ENCODE measurements at regions not wholly inside any gene's neighbourhood (a gene's known extent, or its start where the extent isn't known, plus 50 kb on each side); places are given as distances from the start of the nearest gene placed in this dataset.
"Not testable (repeated sequence)": the region's sequence is repeated elsewhere in the genome, so short reads cannot be mapped to it uniquely, and the experiment has no call there.

- DNase-seq (ENCODE audit: low read depth in 1 of 2, low spot score in 1 of 2): no peak
- Histone ChIP-seq H3K27me3 (no peaks in the 10 kb centered on the region), H3K27ac (no peak overlapping the region), H3K36me3 (no peaks in the 10 kb centered on the region), H3K4me3 (no peak overlapping the region), H3K4me1 (ENCODE audit: low read depth) (no peaks in the 10 kb centered on the region), H3K9me3 (ENCODE audit: low read depth) (no peaks in the 10 kb centered on the region)
- no peak for TF ChIP-seq CTCF (IDR thresholded peaks at IDR 0.05; ENCODE audit: low read depth, low read length)
Measured at GRCh38 chr12:128025589-128026245, 241.3 kb upstream of the TMEM132C start.

- Histone ChIP-seq H3K4me1 (ENCODE audit: low read depth) (no peaks in the 10 kb centered on the region), H3K27ac (no peak overlapping the region), H3K4me3 (no peak overlapping the region), H3K36me3 (no peaks in the 10 kb centered on the region), H3K9me3 (ENCODE audit: low read depth) (no peaks in the 10 kb centered on the region), H3K27me3 (no peaks in the 10 kb centered on the region)
- no peak for DNase-seq (ENCODE audit: low read depth in 1 of 2, low spot score in 1 of 2)
- no peak for TF ChIP-seq CTCF (IDR thresholded peaks at IDR 0.05; ENCODE audit: low read depth, low read length)
Measured at GRCh38 chr12:128026696-128027574, 240.0 kb upstream of the TMEM132C start.

- TF ChIP-seq CTCF (IDR thresholded peaks at IDR 0.05; ENCODE audit: low read depth, low read length): no peak
- no peaks in the 10 kb centered on the region for H3K9me3 ChIP-seq (ENCODE audit: low read depth)
- no peak for DNase-seq (ENCODE audit: low read depth in 1 of 2, low spot score in 1 of 2)
- no peaks in the 10 kb centered on the region for H3K27me3 ChIP-seq
- H3K4me3 ChIP-seq: no peak overlapping the region
- H3K4me1 ChIP-seq (ENCODE audit: low read depth): no peaks in the 10 kb centered on the region
- no peak overlapping the region for H3K27ac ChIP-seq
- H3K36me3 ChIP-seq: no peaks in the 10 kb centered on the region
Measured at GRCh38 chr12:128033473-128033872, 233.5 kb upstream of the TMEM132C start.

- no peaks in the 10 kb centered on the region for H3K36me3 ChIP-seq
- no peaks in the 10 kb centered on the region for H3K9me3 ChIP-seq (ENCODE audit: low read depth)
- H3K4me3 ChIP-seq: no peak overlapping the region
- no peak for DNase-seq (ENCODE audit: low read depth in 1 of 2, low spot score in 1 of 2)
- H3K27me3 ChIP-seq: no peaks in the 10 kb centered on the region
- no peak overlapping the region for H3K27ac ChIP-seq
- no peak for TF ChIP-seq CTCF (IDR thresholded peaks at IDR 0.05; ENCODE audit: low read depth, low read length)
- no peaks in the 10 kb centered on the region for H3K4me1 ChIP-seq (ENCODE audit: low read depth)
Measured at GRCh38 chr12:128040971-128041370, 226.0 kb upstream of the TMEM132C start.

- not testable (repeated sequence) for H3K4me1 ChIP-seq (ENCODE audit: low read depth); H3K9me3 ChIP-seq (ENCODE audit: low read depth); H3K4me3 ChIP-seq; H3K27me3 ChIP-seq; DNase-seq (ENCODE audit: low read depth in 1 of 2, low spot score in 1 of 2); H3K27ac ChIP-seq; H3K36me3 ChIP-seq
Measured at GRCh38 chr12:128042283-128042682, 224.7 kb upstream of the TMEM132C start.

GRCh38 chr12:128042825-128043224 is 224.1 kb upstream of the TMEM132C start:
- H3K9me3 ChIP-seq (ENCODE audit: low read depth): no peaks in the 10 kb centered on the region
- peaks cover 7% of the 10 kb centered on the region for H3K4me1 ChIP-seq (ENCODE audit: low read depth)
- DNase-seq (ENCODE audit: low read depth in 1 of 2, low spot score in 1 of 2): no peak
- no peaks in the 10 kb centered on the region for H3K36me3 ChIP-seq
- no peak for TF ChIP-seq CTCF (IDR thresholded peaks at IDR 0.05; ENCODE audit: low read depth, low read length)
- H3K27ac ChIP-seq: no peak overlapping the region
- no peak overlapping the region for H3K4me3 ChIP-seq
- no peaks in the 10 kb centered on the region for H3K27me3 ChIP-seq
